ENCODE measurements at regions not wholly inside any gene's neighbourhood (a gene's known extent, or its start where the extent isn't known, plus 50 kb on each side); places are given as distances from the start of the nearest gene placed in this dataset.

- POLR2A ChIA-PET: no interaction called here
- Histone ChIP-seq H3K27me3 (ENCODE audit: control insufficient read depth in 1 of 2, insufficient read depth in 2 of 2, low read length in 2 of 2) (no peaks in the 10 kb centered on the region), H3K9me3 (ENCODE audit: low read length) (peaks cover 67% of the 10 kb centered on the region), H3K27ac (ENCODE audit: extremely low read length, insufficient read depth, low read length) (no peak overlapping the region), H3K4me3 (replicated peaks in 1 of 3; ENCODE audit: insufficient read depth in 1 of 3, low read depth in 2 of 3, low read length in 3 of 3) (no peak overlapping the region), H2AFZ (ENCODE audit: low read length) (no peak overlapping the region), H4K20me1 (ENCODE audit: insufficient read depth, low read length) (no peaks in the 10 kb centered on the region), H3K9ac (ENCODE audit: insufficient read depth, low read depth, low read length) (no peak overlapping the region), H3K4me2 (ENCODE audit: low read depth, low read length) (no peak overlapping the region), H3K79me2 (ENCODE audit: insufficient read depth, low read length) (no peaks in the 10 kb centered on the region), H3K36me3 (replicated peaks in 1 of 2; ENCODE audit: control insufficient read depth in 1 of 2, insufficient read depth in 2 of 2, low read length in 2 of 2) (no peaks in the 10 kb centered on the region), H3K4me1 (ENCODE audit: insufficient read depth, low read length) (no peaks in the 10 kb centered on the region)
- no TSS peak for BruUV-seq (replicated peaks)
- in situ Hi-C loops (cut with HindIII; ENCODE audit: extremely low pct_ligation_motif_present, low pct_unique_long_range_greater_than_20kb) (no loop called here), intact Hi-C loops (cut with micrococcal nuclease; ENCODE audit: unreplicated experiment) (no loop called here)
- FAIRE-seq (no peak), DNase-seq (ENCODE audit: low spot score) (no peak), ATAC-seq (no peak)
- CTCF ChIA-PET (ENCODE audit: low intra/inter-chr PET ratio, low total read pairs): no interaction called here
- TF ChIP-seq ZMYM4 (CRISPR knock-in tag; IDR thresholded peaks at IDR 0.05): no peak
- TF ChIP-seq, protein P1, sequence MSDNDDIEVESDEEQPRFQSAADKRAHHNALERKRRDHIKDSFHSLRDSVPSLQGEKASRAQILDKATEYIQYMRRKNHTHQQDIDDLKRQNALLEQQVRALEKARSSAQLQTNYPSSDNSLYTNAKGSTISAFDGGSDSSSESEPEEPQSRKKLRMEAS (IDR thresholded peaks at IDR 0.05): no peak
These were observed 807.1 kb upstream of the PRMT6 start for GRCh38 chr1:106249365-106249764.

DNA sequence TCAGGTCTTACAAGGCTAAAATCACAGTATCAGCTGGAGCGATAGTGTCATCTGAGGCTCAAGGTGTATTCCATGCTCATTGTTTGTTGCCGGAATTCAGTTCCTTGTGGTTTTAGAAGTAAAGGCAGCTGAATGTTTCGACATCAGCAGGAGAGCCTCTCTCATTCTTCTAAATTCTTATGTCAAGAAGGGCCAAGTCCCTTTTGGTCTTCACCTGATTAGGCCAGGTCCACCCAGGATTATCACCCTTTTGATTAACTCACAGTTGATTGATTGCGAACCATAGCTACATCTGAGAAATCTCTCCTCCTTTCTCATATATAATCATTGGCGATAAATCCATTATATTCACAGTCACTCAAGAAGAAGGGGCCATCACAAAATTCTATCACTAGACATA, 806.7 kb upstream of the PRMT6 start:
- Histone ChIP-seq H3K4me3 (replicated peaks in 1 of 3; ENCODE audit: insufficient read depth in 1 of 3, low read depth in 2 of 3, low read length in 3 of 3) (no peak overlapping the region), H3K27me3 (ENCODE audit: control insufficient read depth in 1 of 2, insufficient read depth in 2 of 2, low read length in 2 of 2) (no peaks in the 10 kb centered on the region), H3K4me1 (ENCODE audit: insufficient read depth, low read length) (no peaks in the 10 kb centered on the region), H3K79me2 (ENCODE audit: insufficient read depth, low read length) (no peaks in the 10 kb centered on the region), H4K20me1 (ENCODE audit: insufficient read depth, low read length) (no peaks in the 10 kb centered on the region), H3K27ac (ENCODE audit: extremely low read length, insufficient read depth, low read length) (no peak overlapping the region), H3K4me2 (ENCODE audit: low read depth, low read length) (no peak overlapping the region), H3K36me3 (replicated peaks in 1 of 2; ENCODE audit: control insufficient read depth in 1 of 2, insufficient read depth in 2 of 2, low read length in 2 of 2) (no peaks in the 10 kb centered on the region), H3K9ac (ENCODE audit: insufficient read depth, low read depth, low read length) (no peak overlapping the region), H2AFZ (ENCODE audit: low read length) (no peak overlapping the region), H3K9me3 (ENCODE audit: low read length) (peaks cover 66% of the 10 kb centered on the region)
- FAIRE-seq (no peak), DNase-seq (ENCODE audit: low spot score) (no peak), ATAC-seq (no peak)
- 41% methylated on average over 5 of the region's 5 CpGs for WGBS (ENCODE audit: low lambda C conversion rate)
- no TSS peak for BruUV-seq (replicated peaks)
- CTCF ChIA-PET (ENCODE audit: low intra/inter-chr PET ratio, low total read pairs): no interaction called here
- intact Hi-C loops (cut with micrococcal nuclease; ENCODE audit: unreplicated experiment) (no loop called here), in situ Hi-C loops (cut with HindIII; ENCODE audit: extremely low pct_ligation_motif_present, low pct_unique_long_range_greater_than_20kb) (no loop called here)
- no peak for TF ChIP-seq NAIF1 (CRISPR knock-in tag; IDR thresholded peaks at IDR 0.05; ENCODE audit: borderline replicate concordance)
- no peak for TF ChIP-seq MBD4 (IDR thresholded peaks at IDR 0.05; ENCODE audit: borderline replicate concordance, low read length)
- TF ChIP-seq SCMH1 (CRISPR knock-in tag; IDR thresholded peaks at IDR 0.05; ENCODE audit: borderline replicate concordance): no peak
- no peak for TF ChIP-seq KAT2B (IDR thresholded peaks at IDR 0.05; ENCODE audit: borderline replicate concordance, low read depth, low read length)
- TF ChIP-seq ZNF253 (CRISPR knock-in tag; IDR thresholded peaks at IDR 0.05; ENCODE audit: borderline replicate concordance): no peak
- POLR2A ChIA-PET: no interaction called here
